Activated CD4-positive, alpha-beta T cell treated with anti-CD3 and anti-CD28 coated beads, Interleukin-2, Interleukin-4, amounts not matched to agents 100 ng/mL and 50 ng/mL, durations not matched to agents 16 hours and 8 hours (primary cell): ENCODE measurements at regions not wholly inside any gene's neighbourhood (a gene's known extent, or its start where the extent isn't known, plus 50 kb on each side); places are given as distances from the start of the nearest gene placed in this dataset.
"Not testable (repeated sequence)": the region's sequence is repeated elsewhere in the genome, so short reads cannot be mapped to it uniquely, and the experiment has no call there.

ENCODE experiments used
- DNase-seq: peaks from one replicate; pipeline ENCODE4 v3.0.0-alpha.2; 2020; ENCODE audit warnings: low spot score

GRCh38 chr5:90133941-90134340 lies 275.6 kb downstream of the CETN3 start:
- DNase-seq = no peak

DNA sequence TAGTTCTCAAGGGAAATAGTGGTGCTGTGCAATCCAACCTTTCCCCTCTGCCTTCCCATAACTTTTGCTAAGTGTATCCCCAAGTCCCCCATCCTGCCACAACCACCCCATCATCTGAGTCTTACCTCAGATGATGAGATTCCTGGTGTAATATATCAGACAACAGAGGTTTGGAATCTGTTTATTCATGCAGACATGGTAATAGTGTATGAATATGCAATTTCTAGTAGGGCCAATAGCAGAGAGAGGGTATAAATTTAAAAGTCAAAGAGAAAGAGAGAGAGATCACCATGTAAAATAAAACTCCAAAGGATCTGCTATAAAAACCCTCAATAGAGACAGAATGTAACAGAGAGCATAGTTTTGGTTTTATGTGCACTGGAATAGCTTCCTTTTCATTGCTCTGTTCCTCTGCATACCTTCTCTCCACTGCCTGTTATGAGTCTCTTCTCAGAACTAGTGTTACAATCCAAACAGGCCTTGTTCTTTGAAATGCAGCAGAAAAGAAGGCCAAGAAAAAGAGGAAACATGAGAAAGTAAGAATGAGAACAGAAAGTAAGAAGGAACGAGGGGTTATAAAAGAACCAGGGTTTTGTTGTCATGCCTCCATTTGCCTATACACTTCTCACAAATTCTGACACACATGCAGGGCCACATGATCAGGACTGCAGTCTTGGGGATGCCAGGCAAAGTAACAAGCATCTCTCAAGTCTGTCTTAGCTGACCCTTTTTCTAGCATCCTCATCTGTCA lies 278.0 kb downstream of the CETN3 start:
- DNase-seq = no peak

DNA sequence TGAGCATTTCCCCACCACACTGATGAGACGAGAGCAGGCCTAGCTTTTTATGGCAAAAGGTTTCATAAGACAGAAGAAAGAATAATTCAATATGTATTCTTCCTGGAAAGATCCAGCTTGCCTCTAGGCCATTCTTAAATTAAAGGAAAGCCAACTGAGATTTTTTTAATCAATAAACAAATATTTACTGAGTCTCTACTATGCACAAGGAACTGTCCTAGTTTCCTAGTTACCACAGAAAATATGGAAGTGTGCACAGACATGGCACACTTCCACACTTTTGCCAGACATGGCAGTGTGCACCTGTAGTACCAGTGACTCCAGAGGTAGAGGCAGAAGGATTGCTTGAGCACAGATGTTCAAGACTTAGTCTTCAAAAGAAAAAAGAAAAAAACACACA lies 281.0 kb downstream of the CETN3 start:
- no peak for DNase-seq

DNA sequence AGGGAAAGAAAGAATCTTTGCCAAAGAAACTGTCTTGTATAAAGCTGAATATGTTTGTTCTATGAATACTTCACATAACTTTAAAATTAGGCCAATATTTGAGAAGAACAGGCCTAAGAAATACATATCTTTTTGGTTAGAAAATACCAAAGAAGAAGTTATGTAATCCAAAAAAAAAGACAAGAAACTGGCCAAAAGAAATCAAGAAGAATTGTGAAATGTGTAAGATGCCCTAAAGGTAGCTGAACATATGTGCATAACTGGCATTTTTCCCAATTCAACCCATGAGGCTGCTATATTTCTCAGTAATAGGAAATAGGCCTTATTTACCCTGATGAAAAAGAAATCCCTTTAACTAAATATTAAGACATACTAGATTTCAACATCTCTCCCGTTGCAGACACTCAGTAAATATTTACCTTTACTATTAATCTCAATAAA lies 290.0 kb downstream of the CETN3 start:
- no peak for DNase-seq

- DNase-seq = no peak
These were observed 292.6 kb downstream of the CETN3 start for GRCh38 chr5:90117005-90117404.

GRCh38 chr5:90113108-90113507 lies 296.4 kb downstream of the CETN3 start:
- DNase-seq = no peak

- no peak for DNase-seq
These were observed 297.4 kb downstream of the CETN3 start for GRCh38 chr5:90112033-90112692.

- no peak for DNase-seq
These were observed 298.1 kb downstream of the CETN3 start for GRCh38 chr5:90111364-90112032.

GRCh38 chr5:90109285-90109684 lies 300.3 kb downstream of the CETN3 start:
- DNase-seq = no peak

DNA sequence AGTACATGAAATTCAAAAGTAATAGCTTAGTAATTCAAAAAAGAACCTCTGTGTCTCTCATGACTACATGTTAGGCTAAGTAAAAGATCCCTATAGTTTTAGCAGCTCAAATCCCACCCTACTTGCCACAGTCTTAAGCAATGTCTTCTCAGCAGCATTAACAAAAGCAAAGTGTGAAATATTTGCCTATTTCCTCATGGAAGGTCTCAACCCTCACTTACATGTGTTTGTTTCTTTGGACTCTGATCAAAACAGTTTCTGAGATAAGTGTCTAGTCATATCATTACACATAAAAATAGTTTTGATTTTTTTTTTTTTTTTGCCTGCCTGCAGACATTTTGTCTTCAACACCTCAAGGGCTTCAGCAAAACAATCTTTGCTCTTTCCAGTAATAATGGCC lies 310.5 kb downstream of the CETN3 start:
- DNase-seq = no peak

DNA sequence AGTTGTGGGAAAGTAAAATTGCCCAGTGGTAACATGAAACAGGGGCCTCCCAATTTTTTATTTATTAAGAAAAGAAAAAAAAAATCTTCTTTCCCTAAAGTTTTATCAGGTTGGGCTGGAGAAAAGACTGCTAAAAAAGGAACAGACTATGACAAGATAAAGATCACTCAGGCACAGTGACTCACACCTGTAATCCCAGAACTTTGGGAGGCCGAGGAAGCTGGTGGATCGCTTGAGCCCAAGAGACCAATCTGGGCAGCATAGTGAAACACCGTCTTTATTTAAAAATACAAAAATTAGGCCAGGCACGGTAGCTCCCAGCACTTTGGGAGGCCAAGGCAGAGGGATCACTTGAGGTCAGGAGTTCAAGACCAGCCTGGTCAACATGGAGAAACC lies 312.5 kb downstream of the CETN3 start:
- no peak for DNase-seq

DNA sequence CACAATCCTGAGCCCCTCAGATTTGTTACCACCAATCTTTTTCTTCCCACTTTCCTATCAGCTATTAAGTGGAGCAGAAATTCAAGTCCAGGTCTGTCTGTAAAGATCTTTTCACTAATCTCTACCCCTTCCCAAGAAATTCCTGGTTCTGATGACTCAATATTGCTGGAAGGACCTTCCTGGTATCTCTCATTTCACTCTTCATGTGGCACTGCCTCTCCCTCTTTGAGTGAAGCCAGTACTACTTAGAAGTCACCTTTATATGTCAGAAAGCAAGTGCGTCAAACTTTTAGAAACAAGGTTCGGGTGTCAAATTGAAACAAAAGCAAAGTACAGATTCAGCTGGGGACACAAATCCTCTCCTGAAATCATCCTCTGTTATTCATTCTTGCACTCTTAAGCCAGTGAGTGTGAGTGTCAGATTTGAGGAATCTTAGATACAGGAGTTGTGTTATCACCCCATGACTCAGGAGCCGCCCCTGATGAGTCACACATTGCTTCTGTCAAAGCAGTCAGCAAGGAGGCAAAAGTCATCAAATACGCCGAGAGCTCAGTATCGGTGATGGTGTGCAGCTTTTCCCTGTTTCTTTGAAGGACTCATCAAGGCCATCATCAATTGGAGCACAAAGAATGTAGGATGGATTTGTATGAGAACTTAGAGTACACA lies 313.0 kb downstream of the CETN3 start:
- no peak for DNase-seq

GRCh38 chr5:90095292-90096060 lies 314.1 kb downstream of the CETN3 start:
- DNase-seq = no peak

DNA sequence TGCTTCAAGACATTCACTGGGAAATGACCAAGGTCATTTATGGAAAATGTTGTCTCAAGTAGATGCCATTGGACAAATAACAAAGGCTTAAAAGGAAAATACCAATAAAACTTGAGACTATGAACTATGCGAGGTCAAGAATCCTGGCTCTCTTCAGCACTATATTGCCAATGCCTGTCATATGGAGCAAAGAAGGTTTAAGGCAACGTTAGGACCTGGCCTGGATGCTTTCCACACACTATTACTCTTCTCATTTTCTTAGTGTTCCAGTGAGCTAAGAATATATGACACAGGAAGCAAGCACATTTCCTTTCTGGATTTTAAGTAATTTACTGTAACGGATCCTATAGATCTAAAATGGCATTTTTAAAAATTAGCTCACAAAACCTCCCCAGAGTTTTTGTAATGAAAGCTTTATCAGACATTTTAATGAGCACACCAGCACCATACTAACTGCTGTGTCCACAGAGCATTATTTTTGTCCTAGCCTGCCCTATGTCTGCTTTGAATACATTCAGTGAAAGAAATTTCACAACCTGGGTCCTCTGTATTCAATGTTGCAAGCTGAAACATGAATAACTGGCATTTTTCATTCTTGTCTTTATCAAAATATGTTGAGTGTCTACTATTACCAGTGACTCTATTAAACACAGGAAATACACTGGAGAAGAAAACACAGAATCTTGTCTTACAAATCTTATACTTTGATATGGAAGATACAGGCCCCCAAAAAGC lies 315.6 kb downstream of the CETN3 start:
- DNase-seq = no peak

GRCh38 chr5:90092734-90093133 lies 316.8 kb downstream of the CETN3 start:
- no peak for DNase-seq

GRCh38 chr5:90084342-90084741 lies 325.2 kb downstream of the CETN3 start:
- DNase-seq = no peak

DNA sequence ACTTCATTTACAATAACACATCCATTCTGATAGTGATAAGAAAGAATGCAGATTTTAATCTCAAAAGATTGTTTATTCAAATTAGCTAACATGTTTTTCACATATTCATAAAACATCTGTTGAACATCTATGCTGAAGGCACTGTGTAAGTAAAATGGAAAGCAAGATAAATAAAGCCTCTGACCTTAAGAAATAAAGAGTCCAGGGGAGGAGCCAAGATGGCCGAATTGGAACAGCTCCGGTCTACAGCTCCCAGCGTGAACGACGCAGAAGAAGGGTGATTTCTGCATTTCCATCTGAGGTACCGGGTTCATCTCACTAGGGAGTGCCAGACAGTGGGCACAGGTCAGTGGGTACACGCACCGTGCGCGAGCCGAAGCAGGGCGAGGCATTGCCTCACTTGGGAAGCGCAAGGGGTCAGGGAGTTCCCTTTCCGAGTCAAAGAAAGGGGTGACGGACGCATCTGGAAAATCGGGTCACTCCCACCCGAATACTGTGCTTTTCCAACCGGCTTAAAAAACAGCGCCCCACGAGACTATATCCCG lies 336.5 kb downstream of the CETN3 start:
- not testable (repeated sequence) for DNase-seq

DNA sequence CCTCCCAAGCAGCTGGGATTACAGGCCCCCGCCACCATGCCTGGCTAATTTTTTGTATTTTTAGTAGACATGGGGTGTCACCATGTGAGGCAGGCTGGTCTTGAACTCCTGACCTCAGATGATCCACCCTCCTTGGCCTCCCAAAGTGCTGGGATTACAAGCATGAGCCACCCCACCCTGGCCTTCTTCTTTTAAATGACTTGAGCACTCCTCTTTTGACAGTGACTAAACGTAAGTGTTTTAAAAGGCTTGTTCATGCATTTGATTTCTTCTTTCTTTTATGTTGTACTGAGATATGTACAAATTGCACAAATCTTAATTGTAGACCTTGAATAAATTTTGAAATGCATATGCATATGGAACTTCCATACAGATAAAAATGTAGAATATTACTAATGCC lies 337.9 kb downstream of the CETN3 start:
- DNase-seq = no peak

- DNase-seq = no peak
These were observed 338.5 kb downstream of the CETN3 start for GRCh38 chr5:90071066-90071465.

DNA sequence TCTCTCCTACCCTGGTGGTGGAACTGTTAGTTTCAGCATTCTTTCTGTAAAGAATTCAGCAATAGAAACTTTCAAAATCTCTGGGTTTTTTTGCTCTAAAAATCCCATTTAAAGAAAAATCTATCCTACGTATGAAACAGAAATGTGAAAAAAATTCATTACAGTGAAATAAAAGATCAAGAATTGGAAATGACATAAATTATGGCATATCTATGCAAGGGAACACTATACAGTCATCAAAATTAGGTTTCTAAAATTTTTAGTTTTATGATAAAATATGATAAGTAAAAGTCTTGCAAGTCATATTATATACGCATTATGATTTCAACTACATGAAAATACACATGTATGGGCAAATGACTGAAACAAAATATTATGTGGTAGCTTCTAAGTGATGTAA lies 342.6 kb downstream of the CETN3 start:
- no peak for DNase-seq
